ENCODE measurements at regions not wholly inside any gene's neighbourhood (a gene's known extent, or its start where the extent isn't known, plus 50 kb on each side); places are given as distances from the start of the nearest gene placed in this dataset.

GRCh38 chr13:34087791-34088190 lies 269.8 kb downstream of the RFC3 start:
- TF ChIP-seq CTCF (IDR thresholded peaks at IDR 0.05), result no peak
- TF ChIP-seq ZFX (IDR thresholded peaks at IDR 0.05; ENCODE audit: borderline replicate concordance), result no peak

All from 22Rv1 (cell line).